Lung microvascular endothelial cell (primary cell): ENCODE measurements at regions not wholly inside any gene's neighbourhood (a gene's known extent, or its start where the extent isn't known, plus 50 kb on each side); places are given as distances from the start of the nearest gene placed in this dataset.
"Not testable (repeated sequence)": the region's sequence is repeated elsewhere in the genome, so short reads cannot be mapped to it uniquely, and the experiment has no call there.

Source experiments
- DNase-seq, 2 donors: peaks; one replicate each; pipeline versions ENCODE4 v3.0.0 to v3.0.0-alpha.2; 2010; ENCODE audit warnings: low read depth in 2 of 2

- no peak for DNase-seq
Observed at GRCh38 chr16:35195864-35196216, 1736.4 kb downstream of the TP53TG3F start.

GRCh38 chr16:35196313-35196712 is 1736.9 kb downstream of the TP53TG3F start:
- DNase-seq = no peak

- DNase-seq = no peak
Observed at GRCh38 chr16:35197656-35198055, 1738.2 kb downstream of the TP53TG3F start.

- DNase-seq = no peak
Observed at GRCh38 chr16:35198223-35199199, 1739.1 kb downstream of the TP53TG3F start.

- DNase-seq = no peak
Observed at GRCh38 chr16:35200662-35201061, 1741.2 kb downstream of the TP53TG3F start.

- DNase-seq = no peak
Observed at GRCh38 chr16:35201151-35201550, 1741.7 kb downstream of the TP53TG3F start.

GRCh38 chr16:35203636-35204035 is 1744.2 kb downstream of the TP53TG3F start:
- DNase-seq = no peak

- DNase-seq = no peak
Observed at GRCh38 chr16:35207059-35207999, 1747.9 kb downstream of the TP53TG3F start.

GRCh38 chr16:35208001-35208935 is 1748.9 kb downstream of the TP53TG3F start:
- DNase-seq = no peak

GRCh38 chr16:35210681-35211433 is 1751.4 kb downstream of the TP53TG3F start:
- no peak for DNase-seq

- DNase-seq = no peak
Observed at GRCh38 chr16:35214840-35215239, 1755.4 kb downstream of the TP53TG3F start.

GRCh38 chr16:35215287-35215686 is 1755.9 kb downstream of the TP53TG3F start:
- no peak for DNase-seq

- not testable (repeated sequence) for DNase-seq
Observed at GRCh38 chr16:35216261-35216660, 1756.8 kb downstream of the TP53TG3F start.

GRCh38 chr16:35221482-35222185 is 1762.2 kb downstream of the TP53TG3F start:
- DNase-seq = no peak

- DNase-seq = no peak
Observed at GRCh38 chr16:35234679-35235078, 1775.3 kb downstream of the TP53TG3F start.

- no peak for DNase-seq
Observed at GRCh38 chr16:35239561-35239960, 1780.1 kb downstream of the TP53TG3F start.

- DNase-seq = no peak
Observed at GRCh38 chr16:35249051-35249450, 1789.6 kb downstream of the TP53TG3F start.

- no peak for DNase-seq
Observed at GRCh38 chr16:35252356-35252936, 1793.0 kb downstream of the TP53TG3F start.

GRCh38 chr16:35255186-35255803 is 1795.9 kb downstream of the TP53TG3F start:
- no peak for DNase-seq
